Prostate gland (tissue), 2 donors: ENCODE measurements at regions not wholly inside any gene's neighbourhood (a gene's known extent, or its start where the extent isn't known, plus 50 kb on each side); places are given as distances from the start of the nearest gene placed in this dataset.
"Not testable (repeated sequence)": the region's sequence is repeated elsewhere in the genome, so short reads cannot be mapped to it uniquely, and the experiment has no call there.

Source experiments
- DNase-seq: peaks from one replicate; pipeline ENCODE4 v3.0.0-alpha.2; 2019; ENCODE audit warnings: low spot score
- H3K27ac ChIP-seq, 2 donors: fragments of 200-600 bp; sonication (generic); 2 replicates each; pipeline ENCODE4 v1.5.1; 2017 to 2019
- H3K27me3 ChIP-seq: fragments of 200-600 bp; sonication (generic); replicated peaks from 2 replicates; pipeline ENCODE4 v1.5.1; 2019; ENCODE audit not compliant: insufficient read depth
- H3K36me3 ChIP-seq, 2 donors: fragments of 200-600 bp; sonication (generic); 1 replicate in 1 of 2; 2 replicates in 1 of 2; pipeline versions ENCODE4 v1.5.1 to v1.8.1; 2017 to 2019
- H3K4me1 ChIP-seq: fragments of 200-600 bp; sonication (generic); replicated peaks from 2 replicates; pipeline ENCODE4 v1.5.1; 2019
- H3K4me3 ChIP-seq, 2 donors: fragments of 200-600 bp; sonication (generic); 2 replicates each; pipeline ENCODE4 v1.5.1; 2017 to 2019
- H3K9me3 ChIP-seq: fragments of 200-600 bp; sonication (generic); 2 replicates; pipeline ENCODE4 v1.5.1; 2017
- CTCF ChIP-seq, 4 experiments: fragments of 200-600 bp in 2 of 4; fragments of 450-650 bp in 2 of 4; sonication (generic) in 2 of 4; IDR thresholded peaks; 1 replicate in 3 of 4; 2 replicates in 1 of 4; pipeline ENCODE4 v1.5.1; 2016 to 2019; ENCODE audit warnings: antibody characterized with exemption in 4 of 4, mild to moderate bottlenecking in 2 of 4, moderate library complexity in 2 of 4
- POLR2A ChIP-seq: fragments of 450-650 bp; IDR thresholded peaks from one replicate; pipeline ENCODE4 v1.6.1; 2016; ENCODE audit warnings: antibody characterized with exemption, mild to moderate bottlenecking
- POLR2AphosphoS5 ChIP-seq: sonication (generic); formaldehyde crosslinking; IDR thresholded peaks from one replicate; pipeline ENCODE4 v1.6.1; 2017; ENCODE audit warnings: antibody characterized with exemption
- WGBS: methylation state at CpG from one replicate; pipeline ENCODE4 v1.1.5; 2018; 5-methylcytosine and 5-hydroxymethylcytosine counted together
- intact Hi-C: fragments of 100-400 bp; cut with DNase I; formaldehyde crosslinking; loops from one replicate; pipeline ENCODE4 v1.14.2; 2022

- 50% methylated on average over 18 of the region's 18 CpGs for WGBS
- intact Hi-C loops, result no loop called here
- Histone ChIP-seq H3K27me3 (no peaks in the 10 kb centered on the region), H3K36me3 (no peaks in the 10 kb centered on the region), H3K4me1 (no peaks in the 10 kb centered on the region), H3K9me3 (no peaks in the 10 kb centered on the region), H3K4me3 (peak overlapping the region; percentile 73 to 74), H3K27ac (peak overlapping the region; percentile 82 to 89)
- TF ChIP-seq POLR2A, result no peak
- TF ChIP-seq POLR2AphosphoS5, result no peak
- no peak for TF ChIP-seq CTCF (IDR thresholded peaks at IDR 0.05)
- DNase-seq, result no peak
Observed at GRCh38 chr5:1634337-1634661, 110.5 kb upstream of the LPCAT1 start.

DNA sequence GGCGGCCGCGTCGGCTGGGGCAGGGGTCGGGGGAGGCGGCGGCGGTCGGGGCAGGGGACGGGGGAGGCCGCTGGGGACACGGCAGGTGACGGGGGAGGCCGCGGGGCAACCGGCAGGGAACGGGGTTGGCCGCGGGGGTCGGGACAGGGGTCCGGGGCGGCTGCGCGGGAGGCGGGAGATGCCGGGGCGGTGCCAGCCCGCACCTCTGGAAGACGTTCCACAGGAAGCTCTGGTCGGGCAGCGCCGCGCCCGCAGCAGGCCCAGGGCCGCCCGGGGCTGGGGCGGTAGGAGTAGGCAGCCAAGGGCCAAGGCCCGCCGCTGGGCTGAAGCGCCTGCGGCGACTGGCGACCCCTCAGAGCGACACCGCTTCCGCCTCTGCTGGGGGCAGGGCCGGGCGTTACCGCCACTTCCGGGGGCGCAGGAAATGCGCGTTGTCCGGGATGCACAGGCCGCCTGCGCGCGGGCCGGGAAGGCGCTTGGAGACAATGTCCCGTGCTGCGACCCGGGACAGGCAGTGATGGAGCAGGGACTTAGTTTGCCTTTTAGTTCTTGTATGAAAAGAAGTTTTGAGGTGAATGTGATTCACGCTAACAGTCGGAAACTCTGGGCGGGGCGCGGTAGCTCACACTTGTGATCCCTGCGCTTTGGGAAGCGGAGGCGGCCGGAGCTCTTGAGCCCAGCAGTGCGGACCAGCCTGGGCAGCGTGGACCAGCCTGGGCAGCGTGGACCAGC lies 110.0 kb upstream of the LPCAT1 start:
- Histone ChIP-seq H3K27ac (peak overlapping the region; percentile 82 to 89), H3K4me3 (peak overlapping the region; percentile 73 to 74), H3K9me3 (no peaks in the 10 kb centered on the region), H3K4me1 (no peaks in the 10 kb centered on the region), H3K36me3 (no peaks in the 10 kb centered on the region), H3K27me3 (no peaks in the 10 kb centered on the region)
- WGBS, result 2% methylated on average over 47 of the region's 75 CpGs
- peak; percentile 74 for DNase-seq
- peak; percentile 91 for TF ChIP-seq POLR2AphosphoS5
- peak in 1 of 4 experiments; percentile 12 for TF ChIP-seq CTCF (IDR thresholded peaks at IDR 0.05)
- TF ChIP-seq POLR2A, result peak; percentile 69
- intact Hi-C loops, result no loop called here

DNA sequence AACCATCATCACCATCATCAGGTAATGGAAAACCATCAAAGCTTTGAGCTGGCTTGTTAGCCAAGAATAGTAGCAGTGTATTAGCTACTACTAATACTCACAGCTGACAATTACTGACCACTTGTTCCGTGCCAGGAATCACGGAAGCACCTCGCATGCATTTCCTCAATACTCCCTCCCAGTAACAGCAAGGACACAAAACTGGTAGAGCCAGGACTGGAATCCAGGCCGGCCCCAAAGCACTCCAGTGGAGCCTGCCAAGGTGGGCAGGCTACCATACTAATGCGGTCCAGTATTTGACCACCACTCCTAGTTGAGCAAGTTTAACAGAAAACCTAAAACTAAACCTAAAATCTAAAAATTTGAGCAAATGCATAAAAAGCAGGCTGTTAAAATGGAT lies 107.2 kb upstream of the LPCAT1 start:
- H3K9me3 ChIP-seq, H3K4me3 ChIP-seq, H3K4me1 ChIP-seq, H3K27ac ChIP-seq, DNase-seq, intact Hi-C loops, H3K27me3 ChIP-seq, H3K36me3 ChIP-seq: not testable (repeated sequence)
- 78% methylated on average over 5 of the region's 5 CpGs for WGBS

DNA sequence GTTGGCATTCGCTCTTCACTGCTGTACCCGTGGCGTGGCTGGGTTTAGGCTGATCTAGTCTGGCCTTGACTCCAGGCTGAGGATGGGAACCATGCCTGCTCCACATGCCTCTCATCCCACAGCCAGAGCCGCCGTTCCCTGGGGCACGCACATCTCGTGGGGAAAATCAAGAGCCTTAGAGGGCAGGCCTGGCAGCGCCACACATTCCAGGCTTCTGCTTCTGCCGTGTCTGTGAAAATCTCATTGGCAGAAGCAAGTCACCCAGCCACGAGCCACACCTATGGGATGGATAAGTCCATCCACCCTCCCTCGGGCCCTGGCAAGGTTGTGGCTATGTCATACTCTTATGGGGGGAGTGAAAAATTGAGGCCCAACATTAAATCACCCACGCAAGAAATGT lies 102.6 kb upstream of the LPCAT1 start:
- intact Hi-C loops, H3K36me3 ChIP-seq: not testable (repeated sequence)
- 98% methylated on average over 12 of the region's 12 CpGs for WGBS

DNA sequence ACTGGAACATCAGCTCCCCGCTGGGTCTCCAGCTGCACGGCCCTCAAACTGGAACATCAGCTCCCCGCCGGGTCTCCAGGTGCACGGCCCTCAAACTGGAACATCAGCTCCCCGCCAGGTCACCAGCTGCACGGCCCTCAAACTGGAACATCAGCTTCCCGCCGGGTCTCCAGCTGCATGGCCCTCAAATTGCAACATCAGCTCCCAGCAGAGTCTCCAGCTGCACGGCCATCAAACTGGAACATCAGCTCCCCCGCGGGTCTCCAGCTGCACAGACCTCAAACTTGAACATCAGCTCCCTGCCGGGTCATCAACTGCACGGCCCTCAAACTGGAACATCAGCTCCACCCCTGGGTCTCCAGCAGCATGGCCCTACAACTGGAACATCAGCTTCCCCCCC lies 95.8 kb upstream of the LPCAT1 start:
- H3K27ac ChIP-seq, H3K4me3 ChIP-seq, DNase-seq, H3K9me3 ChIP-seq, H3K36me3 ChIP-seq, H3K4me1 ChIP-seq, intact Hi-C loops, H3K27me3 ChIP-seq: not testable (repeated sequence)
- WGBS, result 86% methylated on average over 14 of the region's 14 CpGs

More for the DNA sequence above, 102.6 kb upstream of the LPCAT1 start:
- not testable (repeated sequence) for H3K4me3 ChIP-seq, H3K4me1 ChIP-seq, H3K27ac ChIP-seq, DNase-seq, H3K27me3 ChIP-seq, H3K9me3 ChIP-seq

DNA sequence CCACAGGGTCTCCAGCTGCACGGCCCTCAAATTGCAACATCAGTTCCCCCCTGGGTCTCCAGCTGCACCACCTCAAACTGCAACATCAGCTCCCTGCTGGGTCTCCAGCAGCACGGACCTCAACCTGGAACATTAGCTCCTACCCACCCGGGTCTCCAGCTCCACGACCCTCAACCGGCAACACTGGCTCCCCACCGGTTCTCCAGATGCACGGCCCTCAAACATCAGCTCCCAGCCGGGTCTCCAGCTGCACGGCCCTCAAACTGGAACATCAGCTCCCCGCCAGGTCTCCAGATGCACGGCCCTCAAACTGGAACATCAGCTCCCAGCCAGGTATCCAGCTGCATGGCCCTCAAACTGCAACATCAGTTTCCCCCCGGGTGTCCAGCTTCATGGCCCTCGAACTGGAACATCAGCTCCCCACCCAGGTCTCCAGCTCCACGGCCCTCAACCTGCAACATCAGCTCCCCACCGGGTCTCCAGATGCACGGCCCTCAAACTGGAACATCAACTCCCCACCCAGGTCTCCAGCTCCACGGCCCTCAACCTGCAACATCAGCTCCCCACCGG lies 94.6 kb upstream of the LPCAT1 start:
- H3K27ac ChIP-seq, H3K9me3 ChIP-seq, H3K27me3 ChIP-seq, H3K4me1 ChIP-seq, DNase-seq, intact Hi-C loops, H3K4me3 ChIP-seq, H3K36me3 ChIP-seq: not testable (repeated sequence)
- WGBS, result 91% methylated on average over 18 of the region's 18 CpGs

DNA sequence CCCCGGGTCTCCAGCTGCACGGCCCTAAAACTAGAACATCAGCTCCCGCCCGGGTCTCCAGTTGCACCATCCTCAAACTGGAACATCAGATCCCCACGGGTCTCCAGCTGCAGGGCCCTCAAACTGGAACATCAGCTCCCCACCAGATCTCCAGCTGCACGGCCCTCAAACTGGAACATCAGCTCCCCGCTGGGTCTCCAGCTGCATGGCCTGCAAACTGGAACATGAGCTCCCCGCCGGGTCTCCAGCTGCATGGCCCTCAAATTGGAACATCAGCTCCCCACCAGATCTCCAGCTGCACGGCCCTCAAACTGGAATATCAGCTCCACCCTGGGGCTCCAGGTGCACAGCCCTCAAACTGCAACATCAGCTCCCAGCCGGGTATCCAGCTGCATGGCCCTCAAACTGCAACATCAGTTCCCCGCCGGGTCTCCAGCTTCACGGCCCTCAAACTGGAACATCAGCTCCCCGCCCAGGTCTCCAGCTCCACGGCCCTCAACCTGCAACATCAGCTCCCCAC lies 93.5 kb upstream of the LPCAT1 start:
- WGBS, result 91% methylated on average over 16 of the region's 16 CpGs
- H3K27ac ChIP-seq, H3K4me3 ChIP-seq, intact Hi-C loops, H3K27me3 ChIP-seq, H3K9me3 ChIP-seq, DNase-seq, H3K36me3 ChIP-seq, H3K4me1 ChIP-seq: not testable (repeated sequence)

- DNase-seq, H3K4me1 ChIP-seq, H3K4me3 ChIP-seq, H3K9me3 ChIP-seq, H3K36me3 ChIP-seq, intact Hi-C loops, H3K27ac ChIP-seq, H3K27me3 ChIP-seq: not testable (repeated sequence)
- 95% methylated on average over 11 of the region's 13 CpGs for WGBS
Observed at GRCh38 chr5:1613515-1613914, 89.8 kb upstream of the LPCAT1 start.

DNA sequence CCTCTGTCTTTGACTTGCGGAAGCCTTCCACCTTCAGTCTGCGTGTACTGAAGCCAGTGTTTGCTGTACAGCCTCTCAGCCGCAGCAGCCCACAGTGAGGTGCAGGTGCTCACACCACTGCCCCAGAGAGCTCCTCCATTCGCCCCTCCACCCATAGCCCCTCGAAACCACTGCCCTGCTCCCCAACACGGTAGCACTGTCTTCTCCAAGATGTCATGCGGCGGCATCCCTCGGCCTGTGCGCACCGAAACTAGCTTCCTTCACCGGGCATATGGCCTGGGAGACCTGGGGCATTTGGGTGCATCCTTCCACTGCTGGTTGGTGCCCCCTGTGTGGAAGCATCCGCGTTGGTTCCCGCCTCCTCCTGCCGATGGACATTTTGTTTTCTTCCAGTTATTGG lies 86.8 kb upstream of the LPCAT1 start:
- intact Hi-C loops, H3K27me3 ChIP-seq, DNase-seq, H3K9me3 ChIP-seq, H3K36me3 ChIP-seq, H3K4me3 ChIP-seq, H3K4me1 ChIP-seq, H3K27ac ChIP-seq: not testable (repeated sequence)
- 97% methylated on average over 16 of the region's 16 CpGs for WGBS

GRCh38 chr5:1609111-1609510 lies 85.4 kb upstream of the LPCAT1 start:
- 78% methylated on average over 8 of the region's 8 CpGs for WGBS
- intact Hi-C loops, DNase-seq, H3K4me1 ChIP-seq, H3K4me3 ChIP-seq, H3K36me3 ChIP-seq, H3K27ac ChIP-seq, H3K27me3 ChIP-seq, H3K9me3 ChIP-seq: not testable (repeated sequence)
